Activated CD4-positive, alpha-beta T cell treated with anti-CD3 and anti-CD28 coated beads, Interleukin-10, Interleukin-2, amounts not matched to agents 100 ng/mL and 50 ng/mL, durations not matched to agents 16 hours and 8 hours (primary cell): ENCODE measurements at regions not wholly inside any gene's neighbourhood (a gene's known extent, or its start where the extent isn't known, plus 50 kb on each side); places are given as distances from the start of the nearest gene placed in this dataset.
A peak's percentile ranks its signal among the peaks of the same experiment; 100 is the strongest.
"Not testable (repeated sequence)": the region's sequence is repeated elsewhere in the genome, so short reads cannot be mapped to it uniquely, and the experiment has no call there.

ENCODE experiments used
- DNase-seq: peaks from one replicate; pipeline ENCODE4 v3.0.0-alpha.2; 2020

DNA sequence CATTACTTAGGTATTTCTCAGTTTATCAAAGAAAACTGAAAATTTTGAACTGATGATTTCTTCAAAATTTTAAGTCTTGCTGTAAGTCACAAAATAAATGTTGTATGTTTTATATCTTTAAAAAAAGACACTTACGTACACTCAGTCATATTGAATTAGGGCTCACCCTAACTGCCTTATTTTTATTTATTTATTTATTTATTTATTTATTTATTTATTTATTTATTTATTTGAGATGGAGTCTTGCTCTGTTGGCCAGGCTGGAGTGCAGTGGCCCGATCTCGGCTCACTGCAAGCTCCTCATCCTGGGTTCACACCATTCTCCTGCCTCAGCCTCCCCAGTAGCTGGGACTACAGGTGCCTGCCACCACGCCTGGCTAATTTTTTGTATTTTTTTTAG, 881.9 kb downstream of the TTLL7 start:
- not testable (repeated sequence) for DNase-seq

- DNase-seq: no peak
These were observed 883.1 kb downstream of the TTLL7 start for GRCh38 chr1:83115785-83116184.

DNA sequence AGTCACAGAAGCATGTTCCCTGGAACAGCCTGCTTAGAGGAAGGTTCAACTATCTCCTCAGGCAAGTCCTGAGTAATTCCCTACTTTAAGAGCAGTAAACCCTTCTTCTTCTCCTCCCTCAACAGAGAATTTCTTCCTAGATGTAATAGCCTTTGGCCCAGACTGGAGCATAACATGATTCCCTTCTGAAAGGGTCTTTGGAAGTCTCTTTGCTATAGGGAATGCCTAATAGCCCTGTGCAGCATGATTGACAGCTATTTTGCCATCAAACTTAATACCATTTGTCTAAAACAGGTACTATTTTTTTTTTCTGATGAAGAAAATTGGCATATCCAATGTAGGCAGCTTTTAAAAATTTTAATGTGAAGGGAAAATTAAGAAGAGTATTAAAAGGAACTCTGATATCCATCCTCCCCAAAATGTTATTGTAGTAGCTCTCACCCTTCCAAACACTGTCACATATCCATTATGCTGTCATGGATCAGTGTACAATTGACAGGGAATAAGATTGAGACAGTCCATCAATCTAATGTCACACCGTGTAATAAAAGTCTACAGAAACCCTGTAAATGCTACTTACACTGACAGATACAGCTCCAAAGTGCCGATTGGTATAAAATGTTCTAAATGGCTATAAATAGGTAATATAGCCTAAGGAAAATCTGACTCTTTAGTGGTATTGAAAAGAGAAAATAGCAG, 884.6 kb downstream of the TTLL7 start:
- DNase-seq: no peak

DNA sequence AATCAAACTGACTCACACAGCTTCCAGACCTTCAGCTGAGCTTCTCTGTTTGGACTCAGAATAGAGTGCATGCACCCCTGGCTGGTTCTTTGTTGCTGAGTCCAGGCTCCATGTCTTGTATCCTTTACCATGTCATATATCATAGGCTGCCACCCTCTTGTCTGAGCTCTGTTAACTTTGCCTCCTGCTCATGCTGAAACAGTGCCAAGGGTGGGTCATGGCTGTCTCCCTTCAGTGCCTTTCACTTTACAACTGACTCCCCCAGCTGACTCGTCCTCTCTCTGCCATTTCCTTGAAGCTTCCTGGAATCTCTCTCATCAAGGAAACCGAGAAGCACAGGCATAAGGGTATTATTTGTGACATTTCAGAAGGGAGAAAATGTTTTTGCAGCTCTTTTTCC, 885.3 kb downstream of the TTLL7 start:
- no peak for DNase-seq

GRCh38 chr1:83112248-83112885, 886.6 kb downstream of the TTLL7 start:
- no peak for DNase-seq

- DNase-seq: peak; percentile 20
These were observed 888.8 kb downstream of the TTLL7 start for GRCh38 chr1:83110156-83110555.

DNA sequence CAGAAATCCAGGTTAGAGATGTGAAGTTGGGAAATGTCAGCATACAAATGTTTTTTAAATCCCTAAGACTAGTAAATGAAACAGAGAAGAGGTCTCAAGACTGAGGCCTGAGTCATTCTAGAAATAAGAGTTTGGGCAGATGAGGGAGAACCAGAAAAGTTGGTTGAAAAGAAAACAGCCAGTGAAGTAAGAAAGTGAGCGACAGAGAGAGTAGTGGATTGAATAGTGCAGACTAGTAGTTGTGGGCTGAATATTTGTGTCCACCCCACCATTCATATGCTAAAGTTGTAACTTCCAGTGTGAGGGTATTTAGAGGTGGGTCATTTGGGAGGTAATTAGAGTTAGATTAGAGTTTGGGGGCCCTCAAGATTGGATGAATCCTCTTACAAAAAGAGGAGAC, 889.2 kb downstream of the TTLL7 start:
- peak; percentile 37 for DNase-seq

DNA sequence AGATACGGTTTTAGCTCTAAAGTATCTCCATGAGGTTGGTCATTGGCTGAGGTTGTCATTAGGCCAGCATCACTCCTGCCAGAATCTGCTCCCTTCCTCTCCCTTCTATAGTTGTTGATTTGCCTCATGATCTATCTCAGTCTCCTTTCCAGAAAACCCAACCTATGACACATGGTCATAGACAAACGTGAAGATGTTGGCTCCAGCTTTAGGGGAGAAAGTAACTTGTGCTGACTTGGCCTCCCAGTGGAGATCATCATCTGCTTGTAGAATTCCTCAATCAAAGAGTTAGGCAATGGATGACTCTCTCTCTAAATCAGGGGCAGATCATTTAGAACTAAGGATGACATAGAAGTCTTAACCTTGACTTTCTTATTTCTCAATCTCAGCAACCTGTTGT, 894.4 kb downstream of the TTLL7 start:
- no peak for DNase-seq

GRCh38 chr1:83103341-83103740, 895.6 kb downstream of the TTLL7 start:
- DNase-seq: no peak

GRCh38 chr1:83102630-83103071, 896.3 kb downstream of the TTLL7 start:
- no peak for DNase-seq

DNA sequence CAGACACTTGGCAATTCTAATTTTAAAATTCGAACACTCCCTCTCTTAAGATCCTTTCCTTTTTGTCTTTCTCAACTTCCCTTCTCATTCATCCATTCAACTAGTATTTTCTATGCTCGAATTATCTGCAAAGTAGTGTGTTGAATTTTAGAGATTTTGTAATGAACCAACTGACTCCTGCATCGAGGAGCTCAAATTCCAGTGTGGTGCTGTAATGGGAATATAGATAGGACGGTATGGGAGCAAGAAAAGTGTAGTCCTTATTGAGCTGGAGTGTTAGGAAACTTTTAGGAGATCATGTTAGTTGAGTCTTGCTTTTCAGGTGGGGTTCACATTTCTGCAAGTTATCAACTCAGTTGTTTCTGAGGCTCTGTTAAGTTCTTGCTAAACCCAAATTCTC, 897.5 kb downstream of the TTLL7 start:
- DNase-seq: no peak

DNA sequence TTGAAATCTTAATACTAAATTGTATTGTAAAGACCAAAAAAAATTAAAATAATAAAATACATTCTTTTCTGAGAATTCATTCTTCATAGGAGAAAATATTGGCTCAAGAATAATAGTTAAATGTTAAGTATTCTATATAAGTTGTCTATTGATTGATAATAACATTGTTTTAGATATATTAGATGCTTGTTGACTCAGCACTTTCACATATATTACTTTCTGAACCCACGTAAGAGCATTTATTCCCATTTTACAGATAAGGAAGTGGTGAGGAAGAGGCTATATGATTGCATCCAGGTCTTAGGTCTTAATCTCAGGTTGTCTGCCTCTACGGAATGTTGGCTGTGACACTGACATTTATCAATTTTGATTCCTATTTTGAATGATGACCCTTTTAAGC, 898.8 kb downstream of the TTLL7 start:
- no peak for DNase-seq

DNA sequence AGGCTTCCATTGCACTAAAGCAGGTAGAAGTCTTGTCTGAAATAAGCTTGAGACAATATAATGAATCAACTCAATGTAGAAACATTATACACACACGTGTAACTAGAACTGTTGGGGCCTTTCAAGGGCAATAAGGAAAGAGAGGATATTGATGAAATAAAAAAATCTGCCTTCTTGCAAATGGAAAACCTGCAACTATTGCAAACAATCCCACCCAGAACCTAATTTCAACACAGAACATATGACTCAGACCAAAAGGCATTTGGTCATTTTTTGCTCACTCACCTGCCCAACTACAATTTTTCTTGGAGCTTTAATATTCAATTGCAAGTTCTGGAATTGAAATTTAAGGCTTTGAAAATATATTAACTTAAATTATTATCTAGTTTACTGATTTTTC, 900.1 kb downstream of the TTLL7 start:
- DNase-seq: no peak

DNA sequence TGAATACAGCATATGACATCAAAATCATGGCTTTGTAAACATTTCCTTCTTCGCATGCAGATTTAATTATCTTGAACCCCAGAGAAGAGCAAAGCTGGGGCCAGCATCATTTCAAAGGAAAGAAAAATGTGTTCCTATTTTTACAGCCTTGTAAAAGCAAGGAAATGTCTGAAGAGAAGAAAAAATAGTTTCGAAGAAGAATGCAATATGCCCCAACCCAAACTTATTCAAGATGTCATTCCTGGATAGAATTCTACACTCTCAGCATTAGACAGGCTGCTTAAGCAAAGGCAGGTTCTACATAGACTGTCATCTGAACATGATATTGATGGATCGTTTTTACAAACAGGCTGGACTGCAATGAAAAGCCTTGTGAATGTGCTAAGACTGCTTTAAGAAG, 900.8 kb downstream of the TTLL7 start:
- DNase-seq: no peak

DNA sequence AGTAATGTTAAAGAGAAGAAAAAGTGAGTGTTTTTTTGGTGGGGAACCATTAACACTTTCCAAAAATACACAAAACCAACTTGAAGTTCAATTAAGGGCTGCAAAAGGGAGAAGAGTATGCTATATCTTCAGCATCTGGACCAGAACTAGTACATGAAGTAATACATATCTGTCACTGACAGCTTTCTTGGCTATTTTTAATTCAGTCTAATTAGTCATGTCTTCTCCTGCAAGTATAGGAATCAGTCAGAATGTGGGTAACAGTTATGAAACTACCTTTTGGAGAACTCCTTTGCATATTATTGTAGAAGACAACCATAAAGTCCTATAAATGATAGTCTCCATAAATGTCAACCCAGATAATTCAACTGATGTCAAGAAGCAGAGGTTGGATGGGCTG, 901.2 kb downstream of the TTLL7 start:
- DNase-seq: peak; percentile 3

DNA sequence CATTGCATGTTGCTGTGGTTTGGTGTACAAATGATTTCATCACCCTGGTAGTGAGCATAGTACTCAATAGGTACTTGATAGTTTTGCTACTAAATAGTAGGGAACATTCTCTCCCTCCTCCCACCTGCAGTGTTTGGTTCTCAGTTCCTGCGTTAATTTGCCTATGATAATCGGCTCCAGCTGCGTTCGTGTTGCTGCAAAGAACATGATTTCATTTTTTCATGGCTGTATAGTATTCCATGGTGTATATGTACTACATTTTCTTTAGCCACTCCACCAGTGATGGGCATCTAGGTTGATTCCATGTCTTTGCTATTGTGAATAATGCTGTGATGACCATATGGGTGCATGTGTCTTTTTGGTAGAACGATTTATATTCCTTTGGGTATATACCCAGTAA, 903.4 kb downstream of the TTLL7 start:
- DNase-seq: no peak

- DNase-seq: no peak
These were observed 908.7 kb downstream of the TTLL7 start for GRCh38 chr1:83090195-83090594.

GRCh38 chr1:83087851-83088250, 911.1 kb downstream of the TTLL7 start:
- DNase-seq: no peak

DNA sequence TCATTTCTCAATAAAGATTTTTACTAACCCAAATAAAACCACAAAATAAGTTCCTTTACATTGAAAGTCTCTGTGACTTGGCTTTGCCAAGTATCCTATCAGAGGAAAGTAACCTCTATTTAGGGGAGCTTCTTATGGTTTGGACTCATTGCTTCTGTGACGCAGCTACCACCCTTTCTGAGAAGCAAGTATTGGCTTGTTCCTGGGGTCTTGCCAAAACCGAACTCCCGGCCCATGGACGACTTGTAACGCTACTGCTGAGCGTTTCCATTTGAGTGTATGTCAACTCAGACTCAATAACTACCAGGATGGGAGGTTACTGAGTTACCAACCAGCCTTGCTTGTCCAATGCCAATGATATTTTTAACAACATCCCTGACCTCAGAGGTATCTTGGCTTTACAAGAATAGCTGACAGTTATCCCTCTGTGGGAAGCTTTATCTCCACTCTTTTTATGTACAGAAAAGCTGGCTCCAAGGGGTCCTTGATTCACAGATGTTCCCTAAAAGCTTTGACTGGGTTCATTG, 911.9 kb downstream of the TTLL7 start:
- DNase-seq: no peak

DNA sequence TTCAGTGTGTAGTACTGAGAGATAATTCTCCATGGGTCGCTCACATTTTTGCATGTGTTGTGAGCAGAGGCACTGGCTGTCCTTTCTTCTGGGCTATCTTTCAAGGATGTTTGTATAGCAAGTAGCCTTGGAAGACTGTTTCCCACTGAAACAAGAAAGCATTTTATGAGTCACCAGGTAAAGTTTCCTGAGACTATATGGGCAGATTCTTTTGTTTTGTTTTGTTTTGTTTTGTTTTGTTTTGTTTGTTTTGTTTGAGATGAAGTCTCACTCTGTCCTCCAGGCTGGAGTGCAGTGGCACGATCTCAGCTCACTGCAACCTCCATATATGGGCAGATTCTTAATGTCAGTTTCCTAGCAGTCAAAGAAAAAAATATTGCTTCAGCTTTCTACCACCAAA, 912.6 kb downstream of the TTLL7 start:
- no peak for DNase-seq

DNA sequence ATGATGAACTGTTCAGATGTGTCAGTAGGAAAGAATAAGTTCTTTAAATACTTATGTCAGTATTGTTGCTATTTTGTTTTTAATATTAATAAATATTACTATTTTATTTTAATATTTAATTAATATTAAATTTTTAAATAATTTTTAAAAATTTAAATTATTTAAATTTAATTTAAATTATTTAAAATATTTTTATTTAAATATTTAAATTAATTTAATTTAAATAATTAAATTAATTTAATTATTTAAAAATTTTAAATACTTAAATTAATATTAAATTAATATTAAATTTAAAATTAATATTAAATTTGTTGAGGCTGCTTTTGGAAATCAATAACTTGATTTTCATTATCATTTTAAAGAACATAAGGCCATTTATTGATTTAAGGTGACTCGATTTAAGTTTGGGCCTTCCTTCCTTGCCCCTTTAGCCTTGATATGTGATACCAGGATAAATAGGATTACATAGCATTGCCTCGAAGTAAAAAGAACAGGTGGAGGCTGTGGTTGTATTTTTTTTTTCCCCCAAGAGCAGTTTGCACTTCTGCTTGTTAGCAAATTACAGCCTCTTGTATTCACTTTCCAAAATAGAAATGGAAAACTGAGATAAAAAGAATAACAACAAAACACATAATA, 915.2 kb downstream of the TTLL7 start:
- DNase-seq: no peak

DNA sequence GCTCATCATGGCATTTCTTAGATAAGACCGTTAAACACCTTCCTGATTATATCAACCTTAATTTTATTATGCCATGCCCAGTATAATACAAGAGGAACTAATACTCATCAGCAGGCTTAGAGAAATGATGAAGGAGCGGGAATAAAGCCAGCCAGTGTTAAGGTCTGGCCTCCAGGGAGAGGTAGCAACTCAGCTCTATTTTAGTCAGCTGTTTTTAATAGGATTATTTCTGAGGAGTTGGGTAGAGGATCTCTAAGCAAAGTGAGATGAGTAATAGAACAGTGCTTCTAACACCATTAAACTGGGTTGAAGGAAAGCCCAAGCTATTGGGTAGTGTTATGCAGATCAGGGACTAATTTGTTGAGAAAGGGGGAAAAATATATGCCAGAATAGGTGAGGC, 921.5 kb downstream of the TTLL7 start:
- no peak for DNase-seq

- DNase-seq: no peak
These were observed 923.8 kb downstream of the TTLL7 start for GRCh38 chr1:83075107-83075506.

DNA sequence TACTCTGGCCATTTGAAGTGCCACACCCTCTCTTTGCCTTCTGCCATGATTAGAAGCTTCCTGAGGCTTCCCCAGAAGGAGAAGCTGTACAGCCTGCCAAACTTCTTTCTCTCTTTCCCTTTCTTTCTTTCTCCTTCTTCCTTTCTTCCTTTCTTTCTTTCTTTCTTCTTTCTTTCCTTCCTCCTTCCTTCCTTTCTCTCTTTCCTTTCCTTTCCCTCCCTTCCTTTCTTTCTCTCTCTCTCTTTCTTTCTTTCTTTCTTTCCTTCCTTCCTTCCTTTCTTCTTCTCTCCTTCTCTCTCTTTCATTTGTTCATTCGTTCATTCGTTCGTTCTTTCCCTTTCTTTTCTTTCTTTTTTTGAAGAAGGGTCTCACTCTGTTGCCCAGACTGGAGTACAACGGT, 931.0 kb downstream of the TTLL7 start:
- DNase-seq: no peak
